ENCODE measurements at regions not wholly inside any gene's neighbourhood (a gene's known extent, or its start where the extent isn't known, plus 50 kb on each side); places are given as distances from the start of the nearest gene placed in this dataset.

DNA sequence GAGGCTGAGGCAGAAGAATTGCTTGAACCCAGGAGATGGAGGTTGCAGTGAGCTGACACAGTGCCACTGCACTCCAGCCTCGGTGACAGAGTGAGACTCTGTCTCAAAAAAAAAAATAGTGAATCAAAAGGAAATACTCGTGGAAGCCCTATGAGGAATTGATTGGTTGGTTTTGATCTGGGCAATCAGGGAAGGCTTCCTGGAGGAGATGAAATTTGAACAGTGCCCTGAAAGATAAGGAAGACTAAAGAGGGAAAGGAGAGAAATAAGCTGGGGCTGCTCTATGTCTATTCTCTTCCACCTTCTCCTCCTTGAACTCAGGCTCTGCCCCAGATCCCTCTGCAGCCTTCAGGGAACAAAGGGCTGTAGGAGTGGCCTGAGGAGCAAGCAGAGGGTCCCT is 54.1 kb downstream of the IRF2BPL start:
- no peak for DNase-seq (ENCODE audit: low spot score)

DNA sequence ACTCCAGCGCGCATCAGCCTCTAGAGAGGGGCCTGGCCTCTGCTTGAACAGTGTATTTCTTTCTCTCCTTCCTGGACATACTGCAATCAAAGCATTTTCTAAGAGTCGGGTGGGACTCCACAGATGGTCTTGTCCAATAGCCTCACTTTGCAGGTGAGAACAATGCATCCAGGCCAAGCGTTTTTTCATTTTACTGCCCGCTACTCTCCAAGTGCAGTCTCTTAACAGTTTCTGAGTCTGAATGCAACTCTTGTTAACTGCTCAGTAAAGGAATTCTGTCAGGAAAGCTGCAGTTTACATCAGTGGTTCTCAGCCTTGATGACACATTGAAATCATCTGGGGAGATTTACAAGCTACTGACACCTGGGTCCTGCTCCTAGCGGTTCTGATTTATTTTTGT is 57.0 kb downstream of the IRF2BPL start:
- DNase-seq (ENCODE audit: low spot score): no peak

DNA sequence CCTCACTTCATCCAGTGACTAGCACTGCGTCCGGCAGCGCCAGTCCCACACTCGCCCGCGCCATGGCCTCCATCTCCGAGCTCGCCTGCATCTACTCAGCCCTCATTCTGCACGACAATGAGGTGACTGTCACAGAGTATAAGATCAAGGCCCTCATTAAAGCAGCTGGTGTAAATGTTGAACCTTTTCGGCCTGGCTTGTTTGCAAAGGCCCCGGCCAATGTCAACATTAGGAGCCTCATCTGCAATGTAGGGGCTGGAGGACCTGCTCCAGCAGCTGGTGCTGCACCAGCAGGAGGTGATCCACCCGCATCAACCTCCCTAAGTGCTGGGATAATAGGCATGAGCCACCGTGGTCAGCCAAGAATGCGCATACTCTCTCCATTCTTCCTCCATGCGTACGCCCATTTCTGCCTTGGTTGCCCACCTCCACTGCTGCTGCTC is 59.9 kb downstream of the IRF2BPL start:
- DNase-seq (ENCODE audit: low spot score): no peak

DNA sequence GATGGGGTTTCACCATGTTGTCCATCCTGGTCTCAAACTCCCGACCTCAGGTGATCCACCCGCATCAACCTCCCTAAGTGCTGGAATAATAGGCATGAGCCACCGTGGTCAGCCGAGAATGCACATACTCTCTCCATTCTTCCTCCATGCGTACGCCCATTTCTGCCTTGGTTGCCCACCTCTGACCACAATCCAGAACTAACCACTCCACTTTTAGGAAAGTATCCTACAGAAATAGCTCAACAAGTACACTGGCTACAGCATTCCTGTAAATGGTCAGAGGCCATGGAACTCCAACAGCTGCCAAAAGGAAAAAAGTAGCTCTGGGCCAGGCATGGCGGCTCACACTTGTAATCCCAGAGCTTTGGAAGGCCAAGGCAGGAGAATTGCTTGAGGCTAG is 60.7 kb downstream of the IRF2BPL start:
- DNase-seq (ENCODE audit: low spot score): no peak

DNA sequence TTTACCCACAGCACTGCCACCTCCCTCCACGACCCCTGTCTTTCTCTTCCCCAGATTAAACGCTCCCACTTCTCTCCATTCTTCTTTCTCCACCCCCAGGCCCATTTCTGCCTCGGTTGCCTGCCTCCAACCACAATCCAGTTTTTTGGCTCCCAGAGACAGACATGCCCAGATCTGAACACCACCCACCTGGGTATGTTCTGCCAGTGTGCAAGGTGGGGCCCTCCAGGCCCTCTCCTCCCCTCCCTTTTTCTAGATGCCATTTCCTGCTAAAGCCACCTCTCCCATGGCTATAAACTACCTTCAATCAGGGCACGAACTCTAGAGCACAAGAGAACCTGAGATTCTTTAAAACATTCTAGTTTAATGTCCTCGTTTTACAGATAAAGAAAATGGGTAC is 63.3 kb downstream of the IRF2BPL start:
- DNase-seq (ENCODE audit: low spot score): no peak

DNA sequence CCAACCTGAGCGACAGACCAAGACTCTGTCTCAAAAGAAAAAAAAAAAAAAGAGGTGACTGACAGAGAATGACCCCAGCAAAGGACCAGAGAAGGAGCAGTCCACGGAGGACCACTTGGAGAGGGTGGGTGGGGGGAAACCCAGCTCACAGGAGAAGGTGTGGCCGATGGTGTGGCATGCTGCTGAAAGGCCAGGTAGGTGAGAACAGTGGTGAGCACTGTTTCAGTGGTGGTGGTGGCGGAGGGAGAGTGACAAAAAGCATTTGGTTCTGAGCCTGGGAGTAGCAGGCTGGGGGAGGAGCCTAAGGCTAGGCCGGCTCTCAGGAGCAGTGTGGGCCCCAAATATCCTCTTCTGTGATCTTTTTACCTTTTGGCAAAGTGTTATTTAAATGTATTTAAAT is 63.8 kb downstream of the IRF2BPL start:
- no peak for DNase-seq (ENCODE audit: low spot score)

DNA sequence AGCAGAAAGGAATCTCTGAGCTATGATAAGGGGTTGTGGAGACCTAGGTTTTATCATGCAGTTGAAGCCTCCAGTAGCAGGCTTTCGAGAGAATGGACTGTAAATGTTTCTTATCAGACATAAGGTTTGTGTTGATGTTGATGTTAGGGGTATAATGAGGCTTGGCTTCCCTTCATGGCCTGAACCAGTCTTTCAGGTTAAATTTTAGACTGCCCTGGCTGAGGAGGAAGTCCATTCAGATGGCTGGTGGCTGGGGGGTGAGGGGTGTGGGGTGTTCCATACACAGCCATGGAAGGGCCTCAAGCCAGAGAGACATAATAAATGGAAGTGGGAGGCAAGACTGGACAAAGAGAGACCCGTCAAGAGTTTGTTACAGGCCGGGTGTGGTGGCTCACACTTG is 65.1 kb downstream of the IRF2BPL start:
- DNase-seq (ENCODE audit: low spot score): no peak

DNA sequence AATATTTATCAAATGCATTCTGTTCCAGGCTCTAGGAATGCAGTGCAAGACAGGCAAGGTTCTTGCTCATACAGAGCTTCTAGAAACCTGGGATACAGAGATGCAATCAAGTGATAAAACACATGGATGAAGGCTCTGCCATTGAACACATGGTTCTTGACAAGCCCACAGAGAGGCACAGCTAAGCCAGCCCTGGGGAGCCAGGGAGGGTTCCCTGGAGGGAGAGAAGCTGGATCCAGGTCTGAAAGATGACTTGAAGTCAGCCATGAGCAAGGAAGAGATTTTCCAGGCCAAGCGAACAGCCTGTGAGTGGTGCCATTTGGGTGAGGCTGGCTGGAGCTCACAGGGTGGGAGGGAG is 66.2 kb downstream of the IRF2BPL start:
- no peak for DNase-seq (ENCODE audit: low spot score)

DNA sequence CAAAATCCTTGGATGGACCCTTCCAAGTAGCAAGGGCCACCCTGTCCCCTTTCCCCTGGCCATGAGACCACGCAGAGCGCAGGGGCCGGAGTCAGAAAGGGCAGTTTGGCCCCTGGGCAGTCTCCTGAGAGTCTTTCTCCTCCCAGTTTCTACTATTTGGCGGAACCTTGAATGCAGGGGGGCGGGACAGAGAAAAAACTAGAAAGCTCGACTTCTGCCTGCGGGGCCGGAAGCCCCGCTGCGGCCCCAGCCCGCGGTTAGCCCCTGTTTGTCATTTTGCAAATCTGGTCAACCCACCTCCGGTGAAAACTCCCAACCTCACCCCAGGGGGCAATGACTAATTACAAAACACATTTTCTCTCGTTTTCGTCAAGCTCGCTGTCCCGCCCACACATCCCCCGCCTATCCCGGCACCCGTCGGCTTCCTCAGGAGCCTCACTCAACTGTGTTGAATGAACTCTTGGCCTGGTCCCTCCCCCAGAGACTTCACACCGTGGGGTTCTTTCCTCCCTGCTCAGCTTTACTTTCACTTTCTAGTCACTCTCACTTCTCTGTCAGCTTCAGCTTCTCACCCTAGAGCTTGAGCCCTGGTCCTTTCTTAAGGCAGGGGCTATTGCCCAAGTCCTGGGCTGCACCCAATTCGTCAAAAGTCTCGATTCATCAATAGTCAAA is 66.7 kb downstream of the IRF2BPL start:
- DNase-seq (ENCODE audit: low spot score): peak; percentile 97

DNA sequence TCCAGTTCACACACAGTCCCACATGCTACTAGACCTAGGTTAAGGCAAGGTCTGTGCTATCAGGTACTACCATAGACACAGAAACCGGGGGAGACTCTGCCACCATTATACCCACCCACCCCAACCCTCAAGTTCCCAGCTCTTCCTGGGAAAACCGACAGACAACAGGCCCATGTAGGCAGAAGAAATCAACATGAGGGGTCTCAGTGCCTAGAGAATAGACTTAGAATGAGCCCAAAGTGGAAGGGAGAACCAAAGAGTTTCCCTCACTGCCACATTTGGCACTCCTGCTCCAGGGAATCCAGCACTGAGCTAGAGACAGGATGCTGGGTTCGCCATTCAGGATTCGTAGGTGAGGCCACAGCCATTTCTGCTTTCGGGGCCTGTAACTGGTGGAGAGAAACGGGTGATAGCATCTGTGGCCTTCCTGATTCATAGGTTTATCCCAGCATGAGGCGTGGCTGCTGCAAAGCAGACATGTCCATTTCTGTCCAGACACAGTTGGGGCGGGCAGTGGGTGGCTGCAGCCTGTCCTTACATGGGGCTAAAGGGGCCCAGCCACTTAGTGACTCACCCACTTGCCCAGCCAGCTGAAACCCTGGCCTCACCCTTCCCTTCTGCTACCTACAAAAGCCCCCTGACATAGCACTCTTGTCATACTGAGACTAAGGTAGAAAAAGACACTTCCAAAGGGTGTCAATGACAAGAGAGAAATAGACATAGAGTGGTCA is 69.4 kb downstream of the IRF2BPL start:
- DNase-seq (ENCODE audit: low spot score): no peak

DNA sequence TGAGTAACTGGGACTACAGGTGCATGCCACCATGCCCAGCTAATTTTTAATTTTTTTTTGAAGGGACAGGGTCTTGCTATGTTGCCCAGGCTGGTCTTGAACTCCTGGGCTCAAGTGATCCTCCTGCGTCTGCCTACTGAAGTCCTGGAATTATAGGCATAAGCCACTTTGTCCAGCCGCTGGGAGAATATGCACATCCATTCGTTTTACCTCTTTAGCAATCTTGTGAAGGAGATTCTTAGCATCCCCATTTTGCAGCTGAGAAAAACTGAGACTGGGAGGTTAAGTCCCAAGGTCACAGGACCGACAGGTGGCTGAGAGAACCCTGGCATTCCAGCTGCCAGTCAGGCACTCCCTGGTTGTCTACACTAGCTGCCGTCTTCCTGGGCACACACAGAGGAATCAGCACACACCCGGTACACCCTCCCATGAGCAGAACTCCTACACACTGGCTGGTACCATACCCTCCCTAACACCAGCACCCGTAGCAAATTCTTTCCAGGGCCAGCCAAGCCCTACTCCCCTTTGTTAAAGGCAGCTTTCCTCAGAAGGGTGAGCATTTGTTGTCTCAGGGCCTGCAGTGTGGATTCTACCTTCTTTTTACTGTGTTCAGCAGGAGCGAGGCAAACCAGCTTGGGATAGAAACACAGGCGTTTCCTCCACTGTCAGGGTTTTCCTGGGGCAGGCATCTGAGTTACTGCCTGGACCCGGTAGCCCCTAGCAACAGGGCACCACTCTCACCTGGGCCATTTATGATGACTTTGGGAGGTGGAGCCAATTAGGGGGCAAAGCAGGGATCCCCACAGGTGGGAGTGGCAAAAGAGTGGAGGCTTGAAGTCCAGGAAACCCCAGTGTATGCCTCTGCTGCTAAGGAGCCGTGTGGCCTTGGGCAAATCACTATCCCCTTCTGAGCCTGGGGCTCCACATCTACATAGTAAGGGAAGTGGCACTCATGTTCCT is 70.2 kb downstream of the IRF2BPL start:
- DNase-seq (ENCODE audit: low spot score): no peak

DNA sequence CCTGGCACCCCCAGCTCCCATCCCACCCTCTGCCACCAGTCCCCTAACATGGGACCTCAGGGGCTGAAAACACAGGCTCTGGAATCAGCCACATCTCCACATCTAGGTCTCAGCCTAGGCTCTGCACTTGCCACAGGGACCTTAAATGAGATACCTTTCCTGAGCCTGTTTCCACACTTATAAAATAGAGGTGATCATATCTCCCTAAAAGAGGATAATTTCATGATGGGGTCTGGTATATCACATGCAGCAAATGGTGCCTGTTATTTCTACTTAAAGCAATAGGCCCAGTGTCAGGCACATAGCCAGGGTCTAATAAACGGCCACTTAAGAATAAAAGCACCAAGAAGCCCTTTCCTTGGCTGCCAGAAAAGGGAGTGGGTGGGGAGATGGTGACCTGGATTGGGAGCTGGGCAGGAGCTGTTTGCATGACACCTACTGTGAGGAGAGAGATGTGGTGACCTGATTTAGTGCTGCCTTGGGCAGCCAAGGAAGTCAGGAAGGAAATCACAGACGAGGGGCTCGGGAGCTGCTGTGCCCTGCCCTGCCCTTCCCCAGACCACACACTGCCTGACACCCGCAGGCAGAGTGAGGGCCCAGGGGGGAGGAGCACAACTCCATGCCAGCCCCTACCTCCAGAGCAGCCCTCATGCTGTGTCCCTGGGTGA is 71.2 kb downstream of the IRF2BPL start:
- no peak for DNase-seq (ENCODE audit: low spot score)

DNA sequence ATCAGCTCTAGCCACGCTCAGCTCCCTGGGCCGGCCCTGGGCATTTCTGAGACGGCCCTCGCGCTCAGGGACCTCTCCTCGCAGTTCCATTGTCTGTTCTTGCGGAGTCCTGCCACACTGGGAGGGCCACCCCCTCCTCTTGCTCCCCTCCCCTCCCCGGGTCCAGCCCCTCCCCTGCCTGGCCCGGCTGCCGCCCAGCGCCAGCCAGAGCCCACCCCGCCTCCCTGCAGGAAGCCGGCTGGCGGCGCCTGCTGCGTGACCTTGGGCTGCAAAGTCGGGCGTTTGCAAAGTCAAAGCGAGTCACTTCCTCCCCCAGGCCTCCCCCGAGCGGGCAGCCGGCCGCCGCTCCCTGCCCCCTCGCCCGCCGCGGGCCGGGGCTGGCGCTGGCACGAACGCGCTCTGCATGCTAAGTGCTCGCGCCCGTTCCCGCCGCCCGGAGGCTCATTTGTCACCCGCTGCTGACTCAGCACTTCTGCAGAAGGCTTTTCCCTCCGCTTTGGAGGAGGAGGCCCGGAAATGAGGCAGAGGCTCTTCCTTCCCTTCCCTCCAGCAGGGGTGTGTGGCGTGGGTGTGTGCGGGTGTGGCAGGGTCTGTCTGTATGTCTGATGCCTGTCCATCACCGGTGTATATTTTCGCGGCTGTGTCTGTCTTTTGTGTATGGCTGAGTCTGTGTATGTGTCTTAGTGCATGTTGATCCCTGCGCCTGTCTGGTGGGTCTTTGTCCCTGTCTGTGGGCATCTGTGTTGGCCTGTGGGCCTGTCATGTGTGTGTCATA is 72.0 kb downstream of the IRF2BPL start:
- DNase-seq (ENCODE audit: low spot score): peak; percentile 91

DNA sequence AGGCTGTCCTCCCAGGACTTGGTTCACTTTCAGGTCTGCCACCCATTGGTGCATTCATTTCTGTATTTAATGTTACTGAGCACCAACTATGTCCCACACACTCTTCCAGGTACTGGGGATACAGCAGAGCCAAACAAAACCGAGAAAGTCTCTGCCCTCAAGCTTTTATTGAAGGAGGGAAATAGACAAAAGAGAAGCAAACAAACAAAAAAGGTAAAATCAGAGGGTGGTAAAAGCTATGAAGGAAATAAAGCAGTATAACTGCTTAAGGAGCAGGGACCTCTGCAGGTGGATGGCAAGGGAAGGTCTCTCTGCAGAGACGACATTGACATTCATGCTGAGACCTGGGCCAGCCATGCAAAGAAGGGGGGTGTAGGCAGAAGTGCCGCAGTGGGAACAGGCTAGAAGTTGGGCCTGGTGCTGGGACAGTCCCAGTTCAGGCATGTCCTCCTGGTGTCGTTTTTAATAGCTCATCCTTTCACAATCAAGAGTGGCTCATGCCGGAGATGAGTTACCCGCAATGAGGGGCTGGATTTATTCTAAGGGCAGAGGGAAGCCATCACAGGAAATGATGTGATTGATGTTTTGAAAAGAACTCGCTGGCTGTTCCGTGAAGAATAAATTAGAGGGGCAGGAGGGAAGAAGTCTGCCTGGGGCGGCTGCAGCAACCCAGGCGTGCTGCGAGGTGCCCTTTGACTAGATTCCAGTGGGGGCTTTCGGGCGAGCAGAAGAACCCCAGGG is 72.8 kb downstream of the IRF2BPL start:
- DNase-seq (ENCODE audit: low spot score): peak; percentile 80

DNA sequence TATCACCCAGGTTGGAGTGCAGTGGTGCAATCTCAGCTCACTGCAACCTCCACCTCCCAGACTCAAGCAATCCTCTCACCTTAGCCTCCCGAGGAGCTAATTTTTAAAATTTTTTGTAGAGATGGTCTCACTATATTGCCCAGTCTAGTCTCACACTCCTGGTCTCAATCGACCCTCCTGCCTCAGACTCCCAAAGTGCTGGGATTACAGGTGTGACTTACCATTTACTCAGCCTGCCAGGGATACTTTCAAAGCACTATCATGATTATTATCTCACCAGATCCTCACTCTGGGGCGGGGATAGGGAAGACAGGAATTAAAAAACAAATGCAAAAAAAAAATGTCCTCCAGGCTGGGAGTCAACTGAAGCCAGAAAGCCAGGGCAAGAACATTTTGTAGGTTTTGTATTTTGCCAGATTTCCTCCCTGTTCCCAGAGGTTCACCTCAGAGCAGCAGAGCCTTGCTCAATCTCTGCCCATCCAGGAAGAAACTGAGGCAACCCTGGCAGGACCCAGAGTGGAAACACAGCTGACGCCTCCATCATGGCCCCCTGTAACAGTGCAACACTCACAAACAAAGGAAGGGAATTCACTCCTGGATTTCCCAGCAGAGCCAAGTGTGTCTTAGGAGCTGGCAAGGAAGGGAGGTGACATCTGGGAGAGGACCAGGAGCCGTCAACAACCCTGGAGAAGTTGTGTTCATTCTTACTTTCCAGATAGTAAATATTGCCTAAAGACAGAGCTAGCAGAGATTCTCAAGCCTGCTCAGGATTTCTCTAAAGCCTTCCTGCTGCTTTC is 73.9 kb downstream of the IRF2BPL start:
- DNase-seq (ENCODE audit: low spot score): no peak

DNA sequence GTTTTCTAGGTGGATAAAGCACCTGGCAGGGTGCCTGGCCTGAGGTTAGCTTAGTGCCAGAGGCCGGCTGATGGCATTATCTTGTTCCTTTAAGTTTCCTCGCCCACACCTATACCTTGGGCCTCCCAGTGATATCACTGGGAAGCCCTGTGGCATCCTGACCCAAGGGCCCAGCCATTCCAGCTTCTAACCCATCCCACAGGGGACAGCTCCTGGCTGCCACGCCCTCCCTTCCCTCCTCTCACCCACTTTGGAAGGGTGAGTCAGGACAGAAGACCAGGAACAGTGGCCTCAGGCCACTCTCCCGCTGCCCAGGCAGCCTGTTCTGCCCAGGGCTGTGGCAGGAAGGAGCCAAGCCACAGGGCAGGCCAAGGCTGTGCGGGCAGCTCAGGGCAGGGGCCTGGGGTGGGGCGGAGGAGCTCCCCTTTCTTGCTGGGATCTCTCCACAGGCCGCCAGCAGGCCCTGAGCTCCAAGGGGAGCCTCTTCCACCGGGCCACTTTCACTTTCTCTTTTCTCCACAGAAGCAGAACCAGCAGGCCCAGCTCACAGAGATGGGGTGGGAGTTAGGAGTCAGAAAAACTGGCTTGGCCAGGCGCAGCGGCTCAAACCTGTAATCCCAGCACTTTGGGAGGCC is 75.1 kb downstream of the IRF2BPL start:
- DNase-seq (ENCODE audit: low spot score): peak; percentile 55

DNA sequence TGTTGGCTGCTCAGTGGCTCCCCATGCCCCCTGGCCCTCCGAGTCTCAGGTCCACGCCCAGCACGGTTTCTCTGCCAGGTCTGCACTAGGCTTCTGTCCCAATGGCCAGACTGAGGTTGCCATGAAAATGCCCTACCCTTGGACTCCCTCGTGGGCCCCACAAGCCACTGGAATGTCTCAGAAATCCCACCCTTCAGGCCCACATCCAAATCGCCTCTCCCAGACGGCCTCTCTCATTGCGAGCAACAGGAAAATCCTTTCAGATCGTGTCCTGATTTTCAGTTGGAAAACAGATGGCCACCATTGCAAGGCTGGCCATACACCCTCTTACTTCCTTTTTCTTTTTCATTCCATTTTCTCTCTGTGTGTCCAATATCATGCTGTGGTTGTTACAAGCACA is 77.3 kb downstream of the IRF2BPL start:
- no peak for DNase-seq (ENCODE audit: low spot score)

DNA sequence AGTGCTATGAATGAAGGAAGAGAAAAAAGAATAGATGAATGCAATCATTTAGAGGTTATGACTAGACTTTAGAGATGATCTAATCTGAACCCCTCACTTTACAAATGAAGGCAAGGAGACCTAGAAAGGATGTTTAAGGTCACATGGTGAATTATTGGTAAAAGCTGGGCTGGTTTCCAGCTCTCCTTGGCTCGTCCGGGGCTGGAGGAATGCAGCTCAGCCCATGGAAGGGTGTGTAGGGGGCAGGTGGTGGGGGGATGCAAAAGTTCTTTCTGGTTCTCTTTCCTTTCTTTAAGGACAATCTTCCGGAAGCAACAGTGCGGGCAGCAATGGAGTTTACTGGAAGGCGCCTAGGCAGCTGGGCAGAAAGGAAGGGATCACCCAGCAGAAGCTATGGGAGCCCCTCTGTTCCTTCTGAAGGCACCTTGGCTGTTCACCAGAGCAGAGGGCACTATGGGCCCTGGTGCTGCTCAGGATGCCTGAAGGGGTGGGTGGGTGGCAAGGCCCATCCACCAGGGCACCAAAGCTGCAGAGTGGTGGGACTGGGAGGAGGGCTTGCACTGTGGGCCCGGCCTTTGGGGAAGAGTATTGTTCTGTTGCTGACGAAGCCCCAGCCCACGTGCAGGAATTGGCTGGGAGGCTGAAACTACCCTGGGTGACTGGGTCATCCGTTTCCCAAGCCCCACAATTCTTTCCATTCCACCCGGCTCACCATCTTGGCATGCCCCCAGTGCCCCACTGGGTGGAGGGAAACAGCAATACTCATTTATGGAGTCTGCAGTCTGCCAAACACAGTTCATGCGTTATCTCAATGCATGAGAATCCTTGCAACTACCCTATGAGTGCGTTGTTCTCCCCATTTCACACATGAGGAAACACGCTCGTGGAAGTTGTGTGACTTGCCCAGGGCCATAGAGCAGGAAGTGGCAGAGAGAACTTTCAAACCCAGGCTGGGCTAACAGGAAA is 78.2 kb downstream of the IRF2BPL start:
- DNase-seq (ENCODE audit: low spot score): no peak
